Endothelial cell of umbilical vein (primary cell): ENCODE measurements at regions not wholly inside any gene's neighbourhood (a gene's known extent, or its start where the extent isn't known, plus 50 kb on each side); places are given as distances from the start of the nearest gene placed in this dataset.

Experiments
- BruUV-seq: library from RNA; stranded (reverse); fragments of 400-500 nt; replicated peaks from 2 replicates; lab custom pipeline; 2021; lab: Mats Ljungman, UMichigan
- CTCF ChIA-PET: fragments of 300-600, 350-600 bp; sonication (Branson Sonifier 250); formaldehyde crosslinking; loops from one replicate; lab custom pipeline; 2021; ENCODE audit warnings: antibody characterized with exemption, inconsistent platforms; lab: Charles Lee
- POLR2A ChIA-PET: fragments of 300-600, 350-600 bp; sonication (Branson Sonifier 250); formaldehyde crosslinking; loops from one replicate; lab custom pipeline; 2021; ENCODE audit warnings: antibody characterized with exemption, inconsistent platforms; lab: Charles Lee
- DNase-seq: peaks from one replicate; pipeline ENCODE4 v3.0.0-alpha.2; 2011; ENCODE audit warnings: low read depth, low spot score
- FAIRE-seq: peaks from 2 replicates; lab custom pipeline; 2011; peaks lifted over from hg19 to GRCh38; lab: Jason Lieb, UNC
- H2AFZ ChIP-seq: 2 replicates; pipeline ENCODE4 v1.6.0; 2012; ENCODE audit warnings: low read depth, low read length, control low read depth, inconsistent platforms
- H3K27ac ChIP-seq: 2 replicates; pipeline ENCODE4 v1.5.1; 2011; ENCODE audit warnings: low read depth, mild to moderate bottlenecking, control low read depth, low read length, moderate library complexity; ENCODE audit not compliant: insufficient read depth
- H3K27me3 ChIP-seq, 2 experiments: 2 replicates each; pipeline versions ENCODE4 v1.6.0 to v1.6.1; 2011; ENCODE audit warnings: low read length in 2 of 2, mixed read lengths in 1 of 2; ENCODE audit not compliant: control insufficient read depth in 2 of 2, insufficient read depth in 2 of 2
- H3K36me3 ChIP-seq, 2 experiments: 2 replicates in 1 of 2; 3 replicates in 1 of 2; pipeline ENCODE4 v1.5.1; 2011; ENCODE audit warnings: low read length in 2 of 2, mild to moderate bottlenecking in 1 of 2, moderate library complexity in 1 of 2; ENCODE audit not compliant: control insufficient read depth in 2 of 2, insufficient read depth in 2 of 2; ENCODE audit errors: extremely low read depth in 1 of 2
- H3K4me1 ChIP-seq: 3 replicates; pipeline ENCODE4 v1.5.1; 2011; ENCODE audit warnings: mild to moderate bottlenecking, low read length; ENCODE audit not compliant: control insufficient read depth, insufficient read depth; ENCODE audit errors: extremely low read depth
- H3K4me2 ChIP-seq: 2 replicates; pipeline ENCODE4 v1.6.1; 2011; ENCODE audit warnings: low read length, control low read depth, mixed read lengths; ENCODE audit not compliant: insufficient read depth
- H3K4me3 ChIP-seq, 3 experiments: fragments of 200-600 bp in 1 of 3; sonication (generic), shearing (Covaris generic) in 1 of 3; replicated peaks in 1 of 3; 2 replicates each; pipeline ENCODE4 v1.5.1; 2011 to 2016; ENCODE audit warnings: control low read depth in 3 of 3, low read length in 3 of 3, mild to moderate bottlenecking in 2 of 3, inconsistent platforms in 1 of 3, low read depth in 1 of 3, moderate library complexity in 1 of 3; ENCODE audit not compliant: insufficient read depth in 1 of 3
- H3K79me2 ChIP-seq: 2 replicates; pipeline ENCODE4 v1.6.0; 2012; ENCODE audit warnings: low read length, inconsistent platforms; ENCODE audit not compliant: control insufficient read depth, insufficient read depth
- H3K9ac ChIP-seq: replicated peaks from 2 replicates; pipeline ENCODE3; 2011; ENCODE audit warnings: low read length, control low read depth; ENCODE audit not compliant: insufficient read depth; ENCODE audit errors: extremely low read depth
- H3K9me1 ChIP-seq: replicated peaks from 3 replicates; pipeline ENCODE4 v1.6.0; 2011; ENCODE audit warnings: mild to moderate bottlenecking, low read length; ENCODE audit not compliant: control insufficient read depth, insufficient read depth; ENCODE audit errors: extremely low read depth
- H3K9me3 ChIP-seq: replicated peaks from 2 replicates; pipeline ENCODE4 v1.5.1; 2012; ENCODE audit warnings: low read length, inconsistent platforms; ENCODE audit not compliant: control insufficient read depth, insufficient read depth
- H4K20me1 ChIP-seq: replicated peaks from 2 replicates; pipeline ENCODE3; 2011; ENCODE audit warnings: mild to moderate bottlenecking, low read length; ENCODE audit not compliant: control insufficient read depth, insufficient read depth; ENCODE audit errors: extremely low read depth
- CTCF ChIP-seq, 2 donors: IDR thresholded peaks; 1 replicate in 1 of 2; 2 replicates in 1 of 2; pipeline ENCODE4 v1.5.1; 2011; ENCODE audit warnings: low read length in 2 of 2, mild to moderate bottlenecking in 2 of 2, moderate library complexity in 2 of 2, control low read depth in 1 of 2, inconsistent platforms in 1 of 2, low read depth in 1 of 2; ENCODE audit not compliant: insufficient read depth in 1 of 2; ENCODE audit errors: extremely low read depth in 1 of 2
- EZH2 ChIP-seq: IDR thresholded peaks from 2 replicates; pipeline ENCODE4 v1.6.1; 2012; ENCODE audit warnings: borderline replicate concordance, low read depth, mild to moderate bottlenecking, moderate library complexity, low read length, inconsistent platforms; ENCODE audit not compliant: severe bottlenecking
- FOS ChIP-seq: IDR thresholded peaks from 2 replicates; pipeline ENCODE4 v1.6.1; 2011; ENCODE audit warnings: mild to moderate bottlenecking, low read length, moderate library complexity, borderline replicate concordance; ENCODE audit not compliant: insufficient read depth
- GATA2 ChIP-seq: IDR thresholded peaks from 2 replicates; pipeline ENCODE4 v1.7.0; 2011; ENCODE audit warnings: low read depth, mild to moderate bottlenecking, moderate library complexity, mixed read lengths, low read length; ENCODE audit not compliant: insufficient read length, insufficient read depth
- JUN ChIP-seq: IDR thresholded peaks from 2 replicates; pipeline ENCODE4 v1.6.1; 2011; ENCODE audit warnings: borderline replicate concordance, low read depth; ENCODE audit not compliant: insufficient read length, insufficient read depth
- MAX ChIP-seq: IDR thresholded peaks from 2 replicates; pipeline ENCODE4 v1.6.1; 2011; ENCODE audit not compliant: insufficient read depth, insufficient read length
- MYC ChIP-seq: IDR thresholded peaks from one replicate; pipeline ENCODE4 v1.6.1; 2011; ENCODE audit warnings: mild to moderate bottlenecking, low read depth, low read length
- POLR2A ChIP-seq: IDR thresholded peaks from 2 replicates; pipeline ENCODE4 v1.6.1; 2012; ENCODE audit warnings: low read depth, mild to moderate bottlenecking, control low read depth, low read length
- POLR2AphosphoS5 ChIP-seq: IDR thresholded peaks from 2 replicates; pipeline ENCODE4 v1.6.1; 2012; ENCODE audit warnings: low read depth, mild to moderate bottlenecking, control low read depth, low read length, moderate library complexity; ENCODE audit not compliant: insufficient read depth
- dilution Hi-C: fragments of 300-500 bp; cut with MboI; formaldehyde crosslinking; loops from one replicate; pipeline ENCODE4 v1.15.0; 2019; ENCODE audit warnings: low sequenced_read_pairs; ENCODE audit not compliant: extremely low pct_ligation_motif_present
- intact Hi-C: fragments of 100-400 bp; cut with micrococcal nuclease; formaldehyde crosslinking; loops from one replicate; pipeline ENCODE4 v1.10.0; 2022

- TF ChIP-seq GATA2 (no peak), EZH2 (no peak), POLR2A (no peak), FOS (no peak), JUN (no peak), MAX (no peak), MYC (no peak), CTCF (IDR thresholded peaks at IDR 0.05; ENCODE audit: extremely low read depth in 1 of 2, insufficient read depth in 1 of 2, low read depth in 1 of 2, low read length in 2 of 2) (no peak), POLR2AphosphoS5 (no peak)
- Histone ChIP-seq H4K20me1 (no peaks in the 10 kb centered on the region), H3K79me2 (no peaks in the 10 kb centered on the region), H3K36me3 (no peaks in the 10 kb centered on the region), H3K27me3 (no peaks in the 10 kb centered on the region), H3K27ac (no peak overlapping the region), H3K4me3 (no peak overlapping the region), H3K4me1 (no peaks in the 10 kb centered on the region), H3K9ac (no peak overlapping the region), H3K9me1 (no peaks in the 10 kb centered on the region), H3K4me2 (no peak overlapping the region), H2AFZ (no peak overlapping the region), H3K9me3 (peaks cover 2% of the 10 kb centered on the region)
- DNase-seq (no peak), FAIRE-seq (no peak)
- POLR2A ChIA-PET = no interaction called here
- BruUV-seq = no TSS peak
- intact Hi-C loops = no loop called here
- CTCF ChIA-PET = no interaction called here
- dilution Hi-C loops = no loop called here
Observed at GRCh38 chr6:98203170-98203806, 631.1 kb upstream of the POU3F2 start.
